Hematopoietic multipotent progenitor cell (in vitro differentiated cells): ENCODE measurements at regions not wholly inside any gene's neighbourhood (a gene's known extent, or its start where the extent isn't known, plus 50 kb on each side); places are given as distances from the start of the nearest gene placed in this dataset.
"Not testable (repeated sequence)": the region's sequence is repeated elsewhere in the genome, so short reads cannot be mapped to it uniquely, and the experiment has no call there.

Source experiments
- DNase-seq, 3 donors: peaks; one replicate each; pipeline ENCODE4 v3.0.0-alpha.2; 2011 to 2015; ENCODE audit warnings: low read depth in 2 of 3, low spot score in 2 of 3

GRCh38 chr9:108062680-108063079 is 573.1 kb upstream of the KLF4 start:
- DNase-seq: no peak

GRCh38 chr9:108060175-108060574 is 570.6 kb upstream of the KLF4 start:
- DNase-seq: no peak

GRCh38 chr9:108058135-108058814 is 568.7 kb upstream of the KLF4 start:
- no peak for DNase-seq

- DNase-seq: no peak
Measured at GRCh38 chr9:108057421-108058134, 568.0 kb upstream of the KLF4 start.

GRCh38 chr9:108056805-108057386 is 567.3 kb upstream of the KLF4 start:
- no peak for DNase-seq

- DNase-seq: no peak
Measured at GRCh38 chr9:108056084-108056804, 566.7 kb upstream of the KLF4 start.

- DNase-seq: no peak
Measured at GRCh38 chr9:108054131-108054630, 564.6 kb upstream of the KLF4 start.

- no peak for DNase-seq
Measured at GRCh38 chr9:108053555-108054061, 564.0 kb upstream of the KLF4 start.

GRCh38 chr9:108052431-108053080 is 563.0 kb upstream of the KLF4 start:
- no peak for DNase-seq

GRCh38 chr9:108050894-108051293 is 561.3 kb upstream of the KLF4 start:
- no peak for DNase-seq

GRCh38 chr9:108049671-108050494 is 560.3 kb upstream of the KLF4 start:
- peak in 1 of 3 donors; percentile 9 for DNase-seq

GRCh38 chr9:108049026-108049607 is 559.5 kb upstream of the KLF4 start:
- no peak for DNase-seq

- no peak for DNase-seq
Measured at GRCh38 chr9:108048406-108049025, 558.9 kb upstream of the KLF4 start.

- not testable (repeated sequence) for DNase-seq
Measured at GRCh38 chr9:108047777-108048176, 558.2 kb upstream of the KLF4 start.

GRCh38 chr9:108047264-108047663 is 557.7 kb upstream of the KLF4 start:
- DNase-seq: no peak

- no peak for DNase-seq
Measured at GRCh38 chr9:108045851-108046250, 556.3 kb upstream of the KLF4 start.

- DNase-seq: no peak
Measured at GRCh38 chr9:108043585-108043984, 554.0 kb upstream of the KLF4 start.

- no peak for DNase-seq
Measured at GRCh38 chr9:108041551-108041950, 552.0 kb upstream of the KLF4 start.

- DNase-seq: no peak
Measured at GRCh38 chr9:108040783-108041182, 551.2 kb upstream of the KLF4 start.
